Heart right ventricle (tissue), 16 donors: ENCODE measurements at regions not wholly inside any gene's neighbourhood (a gene's known extent, or its start where the extent isn't known, plus 50 kb on each side); places are given as distances from the start of the nearest gene placed in this dataset.

Source experiments
- ATAC-seq, 8 donors: fragments of 200-7000 bp; cut with Tn5 transposase; one replicate each; pipeline ENCODE4 v1.9.1; 2020; ENCODE audit warnings: mild to moderate bottlenecking in 8 of 8, moderate library complexity in 8 of 8, moderate number of reproducible peaks in 1 of 8
- DNase-seq, 2 donors: peaks; one replicate each; pipeline ENCODE4 v3.0.0-alpha.2; 2020
- H3K27ac ChIP-seq, 10 donors: fragments of 200-600 bp; sonication (generic) in 2 of 10; one replicate each; pipeline versions ENCODE4 v1.5.0 to v1.8.0; 2020 to 2022; ENCODE audit warnings: mild to moderate bottlenecking in 3 of 10
- H3K27me3 ChIP-seq, 7 donors: fragments of 200-600 bp; one replicate each; pipeline ENCODE4 v1.8.0; 2021 to 2022; ENCODE audit warnings: mild to moderate bottlenecking in 2 of 7
- H3K36me3 ChIP-seq, 9 donors: fragments of 200-600 bp; sonication (generic) in 1 of 9; one replicate each; pipeline versions ENCODE4 v1.5.0 to v1.8.0; 2020 to 2022; ENCODE audit warnings: mild to moderate bottlenecking in 2 of 9
- H3K4me1 ChIP-seq, 9 donors: fragments of 200-600 bp; sonication (generic) in 1 of 9; one replicate each; pipeline versions ENCODE4 v1.5.0 to v1.8.0; 2020 to 2022; ENCODE audit warnings: mild to moderate bottlenecking in 4 of 9
- H3K4me3 ChIP-seq, 10 donors: fragments of 200-600 bp; sonication (generic) in 2 of 10; one replicate each; pipeline versions ENCODE4 v1.5.0 to v1.8.0; 2020 to 2022; ENCODE audit warnings: mild to moderate bottlenecking in 7 of 10, moderate library complexity in 2 of 10
- H3K9me3 ChIP-seq, 11 donors: fragments of 200-600 bp in 10 of 11; sonication (generic) in 2 of 11; one replicate each; pipeline versions ENCODE4 v1.5.0 to v1.8.0; 2013 to 2022; ENCODE audit warnings: mild to moderate bottlenecking in 2 of 11, control low read depth in 1 of 11, moderate library complexity in 1 of 11
- WGBS, 2 donors: extraction: QIAGEN DNeasy Blood & Tissue Kit; methylation state at CpG; one replicate each; pipeline ENCODE4 v1.1.7; 2013; ENCODE audit warnings: inconsistent platforms in 1 of 2; 5-methylcytosine and 5-hydroxymethylcytosine counted together
- intact Hi-C, 10 donors: fragments of 100-400 bp; cut with DNase I; formaldehyde crosslinking; loops; one replicate each; pipeline versions ENCODE4 v1.11.1 to v1.14.2; 2022
- TF ChIP-seq, protein P1 (sequence below), 9 donors: fragments of 200-600 bp; sonication (generic) in 2 of 9; IDR thresholded peaks; one replicate each; pipeline versions ENCODE4 v1.5.0 to v1.8.0; 2021 to 2022; ENCODE audit warnings: antibody characterized with exemption in 9 of 9, mild to moderate bottlenecking in 5 of 9, moderate library complexity in 1 of 9
- donor health status: Arrhythmogenic right ventricular cardiomyopathy.
- donor health status: ischemic (EF 13 %, LVEDD 7.1; RV severe dilation, severe dysfunction).
- donor health status: healthy with polysubstance abuse.
- donor health status: DM: no; HTN: yes; CAD: no.
- donor health status: DM: no; HTN: no; CAD: no.
- donor health status: ischemic (EF 25% LVEDD 6.9; RV normal size, moderate dysfunction).
- donor health status: ischemic (EF 25% LVEDD 5.7; RV mildly dilated, moderate dysfunction).
- donor health status: healthy.
- donor health status: DM: yes; HTN: yes; CAD: no.
- donor health status: Ischemic cardiomyopathy.
- donor health status: ischemic (EF 35%, LVEDD 5.7; RV mildly dilated, moderate dysfunction).
- donor health status: nonischemic (EF 11% LVEDD 7.7; RV severe dilation, severe dysfunction).
- donor health status: DM: yes; HTN: yes; CAD: no.
- donor health status: PGD.
- donor health status: ischemic (EF 29% LVEDD 5.4; RV normal size, mild dysfunction).
- donor health status: nonischemic (EF 23%, LVEDD 6.1; RV moderate dilation, normal function).

GRCh38 chr5:2105141-2105540, 222.4 kb upstream of the IRX4 start:
- no peak for ATAC-seq
- no peaks in the 10 kb centered on the region for H3K36me3 ChIP-seq
- 76 to 81% methylated on average over 12 of the region's 12 CpGs for WGBS, 2 donors
- H3K27me3 ChIP-seq: no peaks in the 10 kb centered on the region
- TF ChIP-seq, protein P1, sequence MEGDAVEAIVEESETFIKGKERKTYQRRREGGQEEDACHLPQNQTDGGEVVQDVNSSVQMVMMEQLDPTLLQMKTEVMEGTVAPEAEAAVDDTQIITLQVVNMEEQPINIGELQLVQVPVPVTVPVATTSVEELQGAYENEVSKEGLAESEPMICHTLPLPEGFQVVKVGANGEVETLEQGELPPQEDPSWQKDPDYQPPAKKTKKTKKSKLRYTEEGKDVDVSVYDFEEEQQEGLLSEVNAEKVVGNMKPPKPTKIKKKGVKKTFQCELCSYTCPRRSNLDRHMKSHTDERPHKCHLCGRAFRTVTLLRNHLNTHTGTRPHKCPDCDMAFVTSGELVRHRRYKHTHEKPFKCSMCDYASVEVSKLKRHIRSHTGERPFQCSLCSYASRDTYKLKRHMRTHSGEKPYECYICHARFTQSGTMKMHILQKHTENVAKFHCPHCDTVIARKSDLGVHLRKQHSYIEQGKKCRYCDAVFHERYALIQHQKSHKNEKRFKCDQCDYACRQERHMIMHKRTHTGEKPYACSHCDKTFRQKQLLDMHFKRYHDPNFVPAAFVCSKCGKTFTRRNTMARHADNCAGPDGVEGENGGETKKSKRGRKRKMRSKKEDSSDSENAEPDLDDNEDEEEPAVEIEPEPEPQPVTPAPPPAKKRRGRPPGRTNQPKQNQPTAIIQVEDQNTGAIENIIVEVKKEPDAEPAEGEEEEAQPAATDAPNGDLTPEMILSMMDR (IDR thresholded peaks at IDR 0.05): no peak
- no peak overlapping the region for H3K4me3 ChIP-seq
- H3K4me1 ChIP-seq: no peaks in the 10 kb centered on the region
- H3K9me3 ChIP-seq: peaks cover 0 to 18% (median 8%) of the 10 kb centered on the region in 11 donors
- DNase-seq: no peak
- H3K27ac ChIP-seq: no peak overlapping the region
- intact Hi-C loops: no loop called here

GRCh38 chr5:2103940-2104339, 221.2 kb upstream of the IRX4 start:
- ATAC-seq (no peak), DNase-seq (no peak)
- H3K4me3 ChIP-seq: no peak overlapping the region
- no peak overlapping the region for H3K27ac ChIP-seq
- intact Hi-C loops: no loop called here
- TF ChIP-seq, protein P1 (IDR thresholded peaks at IDR 0.05): no peak
- H3K27me3 ChIP-seq: no peaks in the 10 kb centered on the region
- WGBS, 2 donors: 73 to 91% methylated on average over 6 of the region's 6 CpGs
- H3K36me3 ChIP-seq: no peaks in the 10 kb centered on the region
- no peaks in the 10 kb centered on the region for H3K4me1 ChIP-seq
- peaks cover 0 to 18% (median 8%) of the 10 kb centered on the region in 11 donors for H3K9me3 ChIP-seq

DNA sequence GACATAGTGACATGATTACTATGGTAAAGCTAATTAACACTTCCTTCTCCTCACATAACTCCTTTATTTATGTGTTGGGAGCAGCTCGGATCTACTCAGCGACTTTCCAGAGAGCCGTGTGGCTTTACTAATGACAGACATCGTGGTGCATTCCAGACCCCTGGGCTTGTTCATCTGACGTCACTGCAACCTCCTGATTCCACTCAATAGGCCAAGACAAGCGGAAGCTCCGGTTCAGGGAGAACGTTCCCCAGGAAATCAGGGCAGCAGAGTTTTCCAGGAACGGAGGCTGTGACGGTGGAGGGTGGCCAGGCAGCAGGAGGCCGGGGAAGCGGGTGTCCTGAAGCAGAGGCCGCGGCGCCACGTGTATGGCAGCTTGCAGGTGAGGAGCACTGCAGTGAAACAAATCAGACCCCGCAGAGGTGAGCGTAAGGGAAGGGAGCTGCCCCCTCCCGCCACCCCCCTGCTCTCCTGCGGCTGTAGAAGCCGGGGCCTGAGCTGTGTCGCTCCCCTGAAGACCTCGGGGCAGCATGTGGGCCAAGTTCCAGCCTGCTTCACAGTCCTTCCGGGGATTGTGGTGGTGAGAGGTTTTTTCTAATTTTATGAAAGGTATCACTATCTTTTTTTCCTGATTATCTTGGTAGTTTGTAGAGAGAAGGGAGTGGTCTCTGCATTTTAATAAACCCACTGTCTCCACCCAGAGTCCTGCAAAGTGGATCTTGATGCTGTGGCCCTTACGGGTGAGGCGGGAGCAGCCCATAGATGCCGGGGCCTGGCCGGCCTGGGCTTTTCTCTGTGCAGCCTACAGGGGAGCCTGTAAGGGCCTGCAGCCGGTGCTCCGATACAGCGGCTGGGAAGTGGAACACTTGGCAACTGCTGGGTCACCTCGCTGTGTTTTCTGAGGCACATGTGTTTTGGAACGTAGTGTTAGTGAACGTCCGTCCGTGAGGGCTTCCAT, 220.4 kb upstream of the IRX4 start:
- Histone ChIP-seq H3K9me3 (peaks cover 0 to 18% (median 8%) of the 10 kb centered on the region in 11 donors), H3K4me3 (no peak overlapping the region), H3K4me1 (no peaks in the 10 kb centered on the region), H3K36me3 (no peaks in the 10 kb centered on the region), H3K27ac (no peak overlapping the region), H3K27me3 (no peaks in the 10 kb centered on the region)
- no peak for ATAC-seq
- TF ChIP-seq, protein P1 (IDR thresholded peaks at IDR 0.05): no peak
- no peak for DNase-seq
- WGBS, 2 donors: 79 to 80% methylated on average over 36 of the region's 36 CpGs
- intact Hi-C loops: no loop called here

GRCh38 chr5:2101685-2102084, 219.0 kb upstream of the IRX4 start:
- 73 to 89% methylated on average over 6 of the region's 6 CpGs for WGBS, 2 donors
- Histone ChIP-seq H3K27ac (no peak overlapping the region), H3K9me3 (peaks cover 0 to 9% (median 3%) of the 10 kb centered on the region in 11 donors), H3K4me3 (no peak overlapping the region), H3K4me1 (no peaks in the 10 kb centered on the region), H3K36me3 (no peaks in the 10 kb centered on the region), H3K27me3 (peaks cover 0 to 6% (median 0%) of the 10 kb centered on the region in 7 donors)
- TF ChIP-seq, protein P1 (IDR thresholded peaks at IDR 0.05): no peak
- no peak for DNase-seq
- no peak for ATAC-seq
- intact Hi-C loops: no loop called here
